GM18868 (cell line): ENCODE measurements at regions not wholly inside any gene's neighbourhood (a gene's known extent, or its start where the extent isn't known, plus 50 kb on each side); places are given as distances from the start of the nearest gene placed in this dataset.

ENCODE experiments used
- ATAC-seq: cut with Tn5 transposase; IDR thresholded peaks from one replicate; pipeline ENCODE4 v1.9.1; 2021; ENCODE audit warnings: mild to moderate bottlenecking, moderate library complexity; ENCODE audit not compliant: unreplicated experiment

GRCh38 chr3:39744746-39745145, 64.7 kb upstream of the MYRIP start:
- ATAC-seq: no peak

- no peak for ATAC-seq
Measured at GRCh38 chr3:39748002-39748401, 61.4 kb upstream of the MYRIP start.

GRCh38 chr3:39748763-39749162, 60.6 kb upstream of the MYRIP start:
- no peak for ATAC-seq

- no peak for ATAC-seq
Measured at GRCh38 chr3:39750712-39751111, 58.7 kb upstream of the MYRIP start.

GRCh38 chr3:39751286-39751685, 58.1 kb upstream of the MYRIP start:
- ATAC-seq: no peak

GRCh38 chr3:39752019-39752637, 57.3 kb upstream of the MYRIP start:
- peak; percentile 65 for ATAC-seq

GRCh38 chr3:39752751-39753150, 56.7 kb upstream of the MYRIP start:
- ATAC-seq: no peak

GRCh38 chr3:39753391-39753790, 56.0 kb upstream of the MYRIP start:
- ATAC-seq: no peak

GRCh38 chr3:39754549-39754948, 54.9 kb upstream of the MYRIP start:
- ATAC-seq: no peak

GRCh38 chr3:39755100-39755499, 54.3 kb upstream of the MYRIP start:
- ATAC-seq: no peak

- ATAC-seq: no peak
Measured at GRCh38 chr3:39757307-39757706, 52.1 kb upstream of the MYRIP start.
